Stimulated activated CD4-positive, alpha-beta T cell treated with anti-CD3 and anti-CD28 coated beads, Interleukin-15, amount 100 ng/mL, for 24 hours (primary cell): ENCODE measurements at regions not wholly inside any gene's neighbourhood (a gene's known extent, or its start where the extent isn't known, plus 50 kb on each side); places are given as distances from the start of the nearest gene placed in this dataset.

Experiments used
- DNase-seq: peaks from one replicate; pipeline ENCODE4 v3.0.0-alpha.2; 2020

DNA sequence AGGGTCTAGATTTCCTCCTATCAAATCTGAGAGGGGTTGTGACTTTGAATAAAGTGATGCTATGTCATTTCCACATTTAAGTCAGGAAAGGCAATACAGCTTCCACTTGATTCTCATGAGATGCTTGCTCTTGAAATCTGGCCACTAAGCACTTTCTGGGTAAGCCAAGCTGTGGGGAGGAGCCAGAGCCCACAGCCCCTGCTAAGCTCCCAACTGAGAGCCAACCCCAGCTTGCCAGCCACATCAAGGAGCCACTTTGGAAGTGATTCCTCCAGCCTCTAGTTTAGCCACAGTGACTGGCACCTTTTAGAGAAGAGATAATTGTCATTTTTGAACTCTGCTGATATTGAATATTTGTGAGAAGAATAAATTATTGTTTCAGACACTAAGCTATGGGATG is 1441.5 kb upstream of the IGFBP7 start:
- no peak for DNase-seq

DNA sequence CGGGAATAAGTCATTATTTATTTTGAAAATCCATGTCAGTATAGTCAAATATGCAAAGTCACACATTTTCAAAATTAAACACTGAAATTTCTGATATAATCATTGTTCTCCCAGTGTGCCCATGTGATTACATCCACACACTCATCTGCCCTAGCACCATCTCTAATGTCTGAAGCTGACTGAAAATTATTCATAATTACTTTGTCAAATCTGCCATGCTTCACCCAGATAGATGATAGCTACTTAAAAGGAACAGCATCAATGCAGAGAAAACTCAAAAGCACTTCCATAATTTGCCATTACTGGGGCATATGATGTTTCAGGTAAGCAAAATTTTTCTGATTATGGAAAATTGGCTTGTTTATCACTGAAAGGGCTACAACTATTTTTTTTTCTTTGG is 1433.3 kb upstream of the IGFBP7 start:
- no peak for DNase-seq

DNA sequence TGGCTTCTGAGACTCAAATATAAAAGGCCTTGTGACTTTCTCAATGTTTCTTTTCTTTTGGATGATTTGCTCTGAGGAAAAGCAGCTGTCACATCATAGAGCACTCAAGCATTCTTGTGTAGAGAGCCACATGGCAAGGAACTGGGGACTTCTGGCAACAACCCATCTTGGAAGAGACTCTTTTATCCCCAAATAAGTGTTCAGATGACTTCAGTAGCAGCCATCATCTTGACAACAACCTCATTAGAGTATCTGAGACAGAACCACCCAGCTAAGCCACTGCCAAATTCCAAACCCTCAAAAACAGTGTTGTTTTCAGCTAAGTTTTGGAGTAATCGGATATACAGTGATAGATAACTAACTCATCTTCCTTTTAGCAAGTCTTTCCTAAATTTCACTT is 1431.7 kb upstream of the IGFBP7 start:
- no peak for DNase-seq

DNA sequence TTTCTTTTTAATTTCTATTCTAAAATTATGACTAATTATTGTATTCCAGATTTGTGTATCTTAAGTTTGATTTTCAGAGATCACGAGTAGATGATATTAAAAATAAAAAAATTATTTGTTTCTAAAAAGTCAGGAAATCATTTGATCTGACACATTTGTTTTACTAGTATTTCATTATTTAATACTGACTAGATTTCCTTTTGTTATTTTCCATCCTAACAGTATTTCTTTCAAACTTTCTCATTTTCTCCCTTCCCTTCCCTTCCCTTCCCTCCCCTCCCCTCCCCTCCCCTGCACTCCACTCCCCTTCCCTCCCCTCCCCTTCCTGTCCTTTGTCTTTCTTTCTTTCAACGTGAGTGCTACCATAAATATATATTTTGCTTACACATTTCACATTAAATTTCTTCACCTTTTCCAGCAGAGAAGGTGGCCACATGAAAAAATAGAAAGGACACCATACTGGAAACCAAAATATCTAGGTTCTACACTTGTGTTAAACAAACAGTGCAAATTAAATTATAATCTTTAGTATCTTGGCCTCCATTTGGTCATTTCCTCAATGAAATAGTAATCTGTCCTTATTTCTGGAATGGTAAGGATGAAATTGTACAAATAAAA is 1412.7 kb upstream of the IGFBP7 start:
- no peak for DNase-seq

DNA sequence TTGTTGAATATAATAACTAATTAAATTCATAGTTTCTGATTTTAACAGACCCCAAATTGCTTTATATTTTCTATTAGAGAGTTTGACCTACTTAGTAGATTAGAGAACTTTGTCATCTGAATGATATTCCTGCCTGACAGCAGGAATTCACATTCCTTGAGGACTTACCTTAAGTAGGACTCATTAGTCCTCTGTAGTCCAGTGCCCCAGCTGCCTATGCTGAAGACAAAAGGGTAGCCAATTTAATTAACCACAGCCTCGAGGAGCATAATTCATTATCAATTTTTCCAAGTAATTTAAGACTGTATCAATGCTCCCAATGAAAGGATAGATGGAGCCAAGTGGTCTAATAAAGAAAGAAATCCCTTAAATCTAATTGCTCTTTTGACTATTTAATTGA is 1405.0 kb upstream of the IGFBP7 start:
- DNase-seq: no peak

DNA sequence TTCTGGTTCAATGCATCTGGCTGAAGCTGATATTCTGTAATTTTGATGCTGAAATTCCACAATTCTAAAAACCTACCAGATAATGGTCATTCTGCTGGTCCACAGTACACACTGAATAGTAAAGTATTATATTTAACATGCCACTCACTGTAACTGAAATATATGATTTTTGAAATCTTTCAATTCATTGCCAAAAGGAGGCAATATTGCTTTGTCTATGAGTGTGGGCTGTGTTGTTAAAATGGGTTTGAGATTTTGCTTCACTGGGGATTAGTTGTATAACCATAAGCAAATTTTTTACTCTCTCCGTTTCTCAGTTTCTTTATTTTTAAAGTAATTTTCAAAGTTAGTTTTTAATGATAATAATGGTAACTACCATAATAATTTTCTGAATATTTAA is 1404.1 kb upstream of the IGFBP7 start:
- no peak for DNase-seq

DNA sequence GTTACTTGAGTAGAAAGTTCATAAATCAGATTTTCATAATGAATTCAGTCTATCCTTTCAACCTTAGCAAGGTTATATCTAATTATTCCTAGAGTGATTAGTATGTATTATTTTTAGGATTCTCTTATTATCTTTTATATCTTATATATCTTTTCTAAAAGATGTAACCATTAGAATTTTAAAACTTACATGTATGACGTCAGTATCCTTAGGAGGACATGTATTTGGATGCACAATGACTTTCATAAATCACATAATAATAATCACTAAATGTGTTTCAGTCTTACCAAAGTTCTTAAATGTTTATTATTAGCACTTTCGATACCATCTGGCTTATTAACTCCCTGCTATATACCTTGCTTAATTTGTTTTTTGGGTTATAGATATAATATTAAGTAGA is 1400.5 kb upstream of the IGFBP7 start:
- no peak for DNase-seq

DNA sequence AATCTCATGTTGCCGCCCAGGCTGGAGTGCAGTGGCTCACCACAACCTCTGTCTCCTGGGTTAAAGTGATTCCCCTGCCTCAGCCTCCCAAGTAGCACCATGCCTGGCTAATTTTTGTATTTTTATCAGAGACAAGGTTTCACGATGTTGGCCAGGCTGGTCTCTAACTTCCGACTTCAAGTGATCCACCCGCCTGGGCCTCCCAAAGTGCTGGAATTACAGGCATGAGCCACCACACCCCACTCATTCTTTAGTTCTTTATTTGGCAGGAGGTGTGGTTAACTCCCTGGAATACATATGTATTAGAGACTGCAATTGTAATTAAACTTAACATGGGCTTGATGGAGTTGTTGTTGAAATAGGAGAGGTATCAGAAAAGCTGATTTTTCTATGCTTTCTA is 1396.9 kb upstream of the IGFBP7 start:
- DNase-seq: no peak

DNA sequence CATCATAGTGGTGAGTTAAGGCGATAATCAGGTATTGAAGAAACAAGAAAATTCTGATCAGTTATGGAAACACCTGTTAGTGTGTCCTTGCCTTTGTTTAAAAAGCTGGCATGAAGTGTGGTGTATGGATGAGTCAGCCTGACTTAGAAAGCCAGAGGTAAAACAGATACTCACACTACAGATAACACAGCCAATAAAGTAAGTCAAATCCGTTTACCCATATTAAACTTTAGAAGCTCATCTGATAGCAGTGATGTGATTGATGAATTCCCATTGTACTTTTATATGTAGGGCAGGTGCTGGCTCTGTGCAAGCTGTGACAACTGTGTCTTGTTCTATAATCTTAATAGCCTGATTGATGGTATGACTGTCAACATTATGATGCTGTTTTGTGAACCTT is 1392.7 kb upstream of the IGFBP7 start:
- DNase-seq: no peak

DNA sequence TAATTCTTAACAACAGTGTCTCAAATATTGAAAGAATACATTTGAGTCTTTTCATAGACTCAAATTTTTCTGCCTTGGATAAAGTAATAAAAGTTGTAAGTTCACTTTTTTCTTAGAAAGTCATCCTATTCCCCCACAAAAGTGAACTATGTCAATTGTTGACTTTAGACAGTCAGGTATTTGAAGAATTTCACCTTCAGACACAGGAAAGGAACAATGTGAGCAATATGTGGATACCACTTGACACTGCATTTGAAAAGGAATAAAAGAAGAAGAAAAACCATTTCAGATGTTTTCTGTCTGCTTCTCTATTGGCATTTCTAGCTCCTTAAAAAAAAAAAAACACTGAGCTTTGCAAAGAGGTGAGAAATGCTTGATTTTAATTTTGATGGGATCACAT is 1389.0 kb upstream of the IGFBP7 start:
- no peak for DNase-seq

DNA sequence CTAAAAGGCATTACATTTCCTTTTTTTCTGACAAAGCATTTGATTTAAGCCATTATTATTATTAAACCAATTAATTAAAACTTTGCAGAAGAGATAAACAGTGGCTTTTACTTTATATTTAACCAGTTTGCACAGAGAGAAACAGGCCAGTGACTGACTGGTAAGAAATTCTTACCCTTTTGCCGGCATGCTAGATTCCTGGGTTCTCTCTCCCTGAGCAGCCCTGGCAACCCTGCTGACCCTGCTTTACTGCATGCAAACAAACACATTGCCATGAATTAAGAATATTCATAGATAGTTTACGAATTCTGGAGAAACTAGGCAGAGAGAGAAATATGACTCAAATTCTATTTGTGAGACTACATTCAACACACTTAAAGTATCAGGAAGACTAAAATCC is 1381.4 kb upstream of the IGFBP7 start:
- no peak for DNase-seq

DNA sequence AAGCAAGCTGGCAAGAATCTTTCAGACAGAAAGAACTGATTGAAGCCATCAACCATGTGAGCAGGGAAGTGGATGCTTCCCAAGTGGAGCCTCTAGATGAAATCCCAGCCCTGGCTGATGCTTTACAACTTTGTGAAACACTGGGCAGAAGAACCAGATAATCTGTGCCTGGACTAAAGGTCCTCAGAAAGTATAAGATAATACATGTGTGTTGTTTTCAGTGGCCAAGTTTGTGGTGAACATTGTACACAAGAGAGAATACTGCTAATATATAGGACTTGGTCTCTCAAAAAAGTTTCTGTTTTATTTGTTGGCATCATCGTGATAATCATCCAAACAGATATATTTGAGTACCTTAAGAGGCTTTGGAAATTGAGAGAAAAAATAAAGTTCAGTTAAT is 1367.8 kb upstream of the IGFBP7 start:
- DNase-seq: no peak

DNA sequence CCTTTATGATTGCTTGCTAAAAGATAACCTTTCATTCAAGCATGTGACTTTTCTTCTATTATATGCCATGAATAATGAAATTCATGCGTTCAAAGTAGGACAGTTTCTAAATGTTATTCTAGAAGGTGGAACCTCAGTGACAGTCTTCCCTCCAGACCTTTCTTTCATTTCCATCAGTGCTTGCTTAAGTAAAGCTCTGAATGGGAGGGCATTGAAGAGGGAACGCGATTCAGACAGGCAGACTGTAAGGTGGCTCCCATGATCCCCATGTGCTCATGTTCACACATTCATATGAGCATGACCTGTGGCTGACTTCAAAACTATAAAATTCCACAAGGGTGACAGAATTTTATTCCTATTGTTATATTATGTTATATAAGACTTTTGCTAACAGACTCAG is 1367.3 kb upstream of the IGFBP7 start:
- DNase-seq: no peak

DNA sequence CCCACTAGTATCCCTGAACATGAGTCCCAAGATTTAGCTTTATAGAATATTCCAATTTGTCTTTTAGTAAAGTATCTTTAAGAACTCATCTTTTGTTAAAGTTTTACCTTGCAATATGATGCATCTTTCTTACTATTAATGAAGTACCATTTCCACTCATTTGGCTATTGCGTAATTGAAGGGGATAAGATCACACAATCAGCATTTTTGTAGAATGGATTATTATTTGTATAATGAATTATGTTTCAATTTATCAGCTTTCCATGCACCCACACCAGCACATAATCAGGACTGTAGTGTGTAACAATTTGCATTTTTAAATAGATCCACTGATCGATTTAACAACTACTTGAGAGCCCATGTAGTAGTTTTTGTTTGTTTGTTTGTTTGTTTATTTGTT is 1364.9 kb upstream of the IGFBP7 start:
- DNase-seq: no peak

DNA sequence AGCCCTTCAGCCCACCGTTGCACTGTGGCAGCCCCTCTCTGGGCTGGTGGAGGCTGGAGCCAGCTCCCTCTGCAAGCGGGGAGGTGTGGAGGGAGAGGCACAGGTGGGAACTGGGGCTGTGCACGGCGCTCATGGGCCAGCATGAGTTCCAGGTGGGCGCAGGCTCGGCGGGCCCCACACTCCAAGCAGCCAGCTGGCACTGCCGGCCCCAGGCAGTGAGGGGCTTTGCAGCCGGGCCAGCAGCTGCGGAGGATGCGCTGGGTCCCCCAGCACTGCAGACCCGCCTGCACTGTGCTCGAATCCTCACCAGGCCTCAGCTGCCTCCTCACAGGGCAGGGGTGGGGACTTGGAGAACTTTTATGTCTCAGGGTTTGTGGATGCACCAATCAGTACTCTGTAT is 1354.8 kb upstream of the IGFBP7 start:
- DNase-seq: no peak

DNA sequence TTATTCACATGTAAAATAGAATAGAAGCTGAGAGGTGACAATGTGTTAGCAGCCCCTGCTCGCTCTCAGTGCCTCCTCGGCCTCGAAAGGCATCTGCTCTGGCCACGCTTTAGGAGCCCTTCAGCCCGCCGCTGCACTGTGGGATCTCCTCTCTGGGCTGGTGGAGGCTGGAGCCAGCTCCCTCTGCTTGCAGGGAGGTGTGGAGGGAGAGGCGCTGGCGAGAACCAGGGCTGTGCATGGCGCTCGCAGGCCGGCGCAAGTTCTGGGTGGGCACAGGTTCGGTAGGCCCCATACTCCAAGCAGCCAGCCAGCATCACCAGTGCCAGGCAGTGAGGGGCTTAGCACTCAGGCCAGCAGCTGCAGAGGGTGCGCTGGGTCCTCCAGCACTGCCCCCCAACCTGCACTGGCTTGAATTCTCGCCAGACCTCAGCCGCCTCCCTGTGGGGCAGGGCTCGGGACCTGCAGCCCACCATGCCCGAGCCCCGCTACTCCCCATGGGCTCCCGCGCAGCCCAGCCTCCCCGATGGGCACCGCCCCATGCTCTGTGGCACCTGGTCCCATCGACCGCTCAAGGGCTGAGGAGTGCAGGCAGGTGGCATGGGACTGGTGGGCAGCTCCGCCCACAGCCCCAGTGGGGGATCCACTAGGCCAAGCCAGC is 1346.7 kb upstream of the IGFBP7 start:
- no peak for DNase-seq

DNA sequence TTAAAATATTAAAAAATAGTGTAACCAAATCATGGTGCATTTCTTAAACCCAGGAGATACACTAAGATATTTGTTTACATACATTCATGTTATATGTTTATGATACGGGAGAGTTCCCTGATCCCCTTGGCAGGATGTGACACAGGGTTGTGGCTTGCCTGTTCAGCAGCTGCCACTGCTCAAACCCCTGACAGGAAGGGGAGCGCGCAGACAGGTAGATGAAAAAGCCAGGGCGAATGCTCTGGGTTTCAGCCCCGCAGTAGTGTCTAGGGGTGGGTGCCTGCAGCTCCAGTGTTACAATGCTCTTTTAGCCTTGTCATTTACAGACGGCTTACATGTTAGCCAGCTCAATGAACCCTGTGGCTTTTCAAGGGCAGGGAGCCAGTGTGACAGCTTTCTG is 1343.8 kb upstream of the IGFBP7 start:
- no peak for DNase-seq

DNA sequence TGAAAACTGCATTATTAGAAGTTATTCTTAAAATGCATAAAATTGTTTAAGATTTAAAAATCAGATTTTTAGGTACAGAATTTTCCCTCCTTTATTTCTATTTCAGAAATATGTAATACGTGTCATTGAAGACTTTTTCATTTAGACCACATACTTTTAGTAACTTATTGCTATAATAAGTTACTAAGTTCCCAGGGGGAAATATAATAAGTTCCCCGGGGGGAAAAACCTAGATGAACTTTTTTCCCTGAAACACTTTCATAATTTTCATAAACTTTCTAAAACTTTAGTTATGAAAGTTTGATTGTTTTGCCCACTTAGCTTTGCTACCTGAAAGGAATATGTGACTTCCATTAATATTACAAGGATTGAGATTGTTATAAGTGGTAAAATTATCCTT is 1341.5 kb upstream of the IGFBP7 start:
- DNase-seq: no peak

DNA sequence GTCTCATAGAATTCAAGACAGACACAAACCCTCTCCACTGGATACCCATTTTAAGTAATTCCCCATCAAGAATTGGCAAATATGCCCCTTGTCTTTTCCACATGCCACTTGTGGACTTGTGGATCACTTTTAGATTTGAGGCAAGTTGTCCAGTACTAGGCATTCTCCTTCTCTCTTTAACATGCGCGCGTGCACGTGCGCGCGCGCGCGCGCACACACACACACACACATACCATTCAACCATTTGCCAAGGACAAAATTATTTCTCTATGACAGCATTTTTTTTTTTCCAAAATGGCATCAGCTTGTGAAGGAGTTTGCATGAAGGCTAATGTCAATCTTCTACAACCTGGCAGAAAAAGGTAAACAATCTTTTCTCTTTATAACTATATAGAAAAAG is 1325.7 kb upstream of the IGFBP7 start:
- no peak for DNase-seq

DNA sequence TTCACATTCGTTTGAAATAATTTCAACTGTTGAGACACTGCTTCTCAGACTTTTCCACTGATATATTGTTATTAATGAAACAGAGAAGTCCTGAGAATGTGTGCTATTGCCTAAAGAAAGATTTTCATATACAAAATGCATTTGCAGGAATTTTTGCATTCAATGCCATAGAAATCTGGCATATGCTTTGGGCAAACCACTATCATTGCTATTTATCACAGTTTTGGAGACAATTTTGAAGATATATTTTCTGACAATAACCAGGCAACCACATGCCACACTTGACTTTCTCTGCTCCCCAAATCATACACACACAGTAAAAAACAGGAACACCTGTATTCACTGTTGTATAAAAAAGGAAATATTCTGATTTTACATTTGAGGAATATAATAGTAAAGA is 1303.7 kb upstream of the IGFBP7 start:
- no peak for DNase-seq

DNA sequence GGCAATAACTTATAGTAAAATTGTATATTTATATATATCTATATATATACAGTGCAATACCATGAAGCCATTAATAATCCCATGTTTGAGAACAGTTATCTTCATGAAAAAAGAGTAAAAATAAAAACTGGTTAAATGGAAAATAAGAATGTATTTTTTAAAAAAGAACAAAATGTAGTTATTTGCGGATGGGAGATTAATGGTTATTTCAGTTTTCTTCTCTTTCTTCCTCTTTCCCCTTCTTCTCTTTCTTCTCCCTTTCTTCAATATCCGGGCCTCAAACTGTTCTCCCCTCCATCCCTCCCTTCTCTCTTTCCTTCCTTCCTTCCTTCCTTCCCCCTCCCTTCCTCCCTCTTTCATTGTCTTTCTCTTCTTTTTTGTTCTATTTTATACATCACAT is 1301.7 kb upstream of the IGFBP7 start:
- no peak for DNase-seq

DNA sequence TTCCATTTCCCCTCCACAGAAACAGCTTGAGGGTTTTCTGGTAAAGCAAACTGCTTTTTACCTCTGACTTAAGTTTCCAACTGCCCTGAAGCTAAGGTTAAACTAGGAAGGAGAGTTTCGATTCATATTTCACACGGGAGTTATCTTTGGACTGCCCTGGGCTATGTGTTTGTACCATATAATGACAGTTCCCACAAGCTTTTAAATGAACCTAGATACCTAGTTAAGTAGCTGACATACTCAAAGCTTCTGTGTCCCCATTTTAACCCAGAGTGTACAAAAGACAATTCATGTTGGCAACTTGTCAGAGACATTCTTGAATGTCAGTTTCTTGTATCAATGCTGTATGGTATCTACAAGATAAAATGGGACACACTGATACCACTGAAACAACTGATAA is 1296.6 kb upstream of the IGFBP7 start:
- no peak for DNase-seq

DNA sequence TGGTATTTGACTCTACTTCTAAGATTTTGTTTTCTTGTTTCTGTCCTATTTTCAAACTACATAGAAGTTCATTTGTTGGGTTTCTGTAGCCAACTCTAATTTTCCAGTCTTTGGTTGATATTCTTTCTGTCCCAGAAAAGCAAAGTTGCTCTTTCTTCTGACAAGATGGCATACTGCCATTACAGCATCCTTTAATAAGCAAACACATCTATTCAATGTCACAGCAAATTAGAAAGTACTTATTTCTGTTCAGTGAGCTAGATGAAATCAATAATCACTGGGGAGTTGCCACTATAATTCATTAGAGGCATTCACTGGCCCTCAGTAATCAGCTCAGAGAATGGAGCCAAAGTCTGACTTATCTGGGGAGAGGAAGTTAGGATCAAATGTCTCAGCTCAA is 1258.0 kb upstream of the IGFBP7 start:
- DNase-seq: no peak

DNA sequence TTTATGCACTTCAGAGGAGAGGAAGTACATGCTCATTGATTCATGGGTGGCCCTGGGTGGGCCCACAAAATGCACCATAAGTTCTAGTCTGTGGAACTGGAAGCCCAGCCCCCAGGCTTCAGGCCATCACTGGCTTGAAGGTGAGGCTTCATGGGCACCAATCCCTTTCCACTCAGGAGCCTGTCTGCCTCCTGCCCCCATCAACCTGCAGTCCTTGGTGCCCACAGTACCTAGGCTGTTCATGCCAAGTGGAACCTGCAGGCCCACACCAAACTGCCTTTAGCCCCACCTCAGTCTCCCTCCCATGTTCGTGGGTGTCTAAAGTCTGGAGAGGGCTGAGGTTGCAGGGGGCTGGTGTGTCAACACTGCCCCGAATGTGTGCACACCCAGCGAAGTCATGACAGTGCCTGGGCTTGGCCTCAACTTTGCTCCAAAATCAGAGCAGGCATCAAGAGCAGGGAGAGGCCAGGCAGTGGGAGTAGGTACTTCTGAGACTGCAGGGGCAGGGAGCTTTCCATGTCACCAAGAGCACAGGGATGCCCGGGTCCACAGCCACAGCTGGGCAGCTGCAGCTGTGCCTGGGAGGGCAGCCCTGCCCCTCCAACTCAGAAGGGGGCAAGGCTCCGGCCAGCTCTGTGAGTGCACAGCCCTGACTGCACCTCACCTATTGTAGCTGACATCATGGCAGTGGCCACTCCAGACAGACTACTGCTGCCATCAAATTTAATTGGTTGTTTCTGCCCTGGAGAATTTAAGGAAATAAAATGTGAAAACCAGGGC is 1250.4 kb upstream of the IGFBP7 start:
- no peak for DNase-seq

DNA sequence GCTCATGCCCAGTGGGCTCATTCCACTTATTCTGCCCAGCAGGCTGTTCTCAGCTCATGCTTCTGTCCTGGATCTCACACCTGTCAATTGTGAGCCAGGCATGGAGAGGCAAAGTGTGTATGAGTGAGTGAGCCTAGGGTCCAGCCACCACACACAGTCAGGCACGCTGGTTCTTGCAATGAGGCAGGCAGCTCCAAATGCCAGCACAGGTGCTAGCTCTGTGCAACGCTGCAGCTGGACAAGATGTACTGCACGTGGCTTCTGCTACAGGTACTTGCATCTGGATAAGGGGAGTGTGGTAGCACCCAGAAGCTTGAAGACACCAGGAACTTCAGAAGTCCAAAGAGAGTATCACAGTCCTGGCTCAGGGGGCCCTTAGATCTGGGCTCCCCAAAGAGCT is 1249.4 kb upstream of the IGFBP7 start:
- DNase-seq: no peak
